Right lobe of liver (tissue), 4 donors: ENCODE measurements at regions not wholly inside any gene's neighbourhood (a gene's known extent, or its start where the extent isn't known, plus 50 kb on each side); places are given as distances from the start of the nearest gene placed in this dataset.

ENCODE experiments used
- POLR2A ChIP-seq: fragments of 450-650 bp; IDR thresholded peaks from one replicate; pipeline ENCODE4 v1.6.1; 2017; ENCODE audit warnings: antibody characterized with exemption, mild to moderate bottlenecking
- TF ChIP-seq, protein P1 (sequence below), 4 donors: fragments of 200-600 bp in 3 of 4; fragments of 450-650 bp in 1 of 4; IDR thresholded peaks; one replicate each; pipeline versions ENCODE4 v1.5.1 to v1.8.0; 2016 to 2022; ENCODE audit warnings: antibody characterized with exemption in 4 of 4, mild to moderate bottlenecking in 2 of 4
- donor health status: DM: no; HTN: no; CAD: no.
- donor health status: DM: no; HTN: no; CAD: no.
- donor health status: DM: no; HTN: yes; CAD: no.

DNA sequence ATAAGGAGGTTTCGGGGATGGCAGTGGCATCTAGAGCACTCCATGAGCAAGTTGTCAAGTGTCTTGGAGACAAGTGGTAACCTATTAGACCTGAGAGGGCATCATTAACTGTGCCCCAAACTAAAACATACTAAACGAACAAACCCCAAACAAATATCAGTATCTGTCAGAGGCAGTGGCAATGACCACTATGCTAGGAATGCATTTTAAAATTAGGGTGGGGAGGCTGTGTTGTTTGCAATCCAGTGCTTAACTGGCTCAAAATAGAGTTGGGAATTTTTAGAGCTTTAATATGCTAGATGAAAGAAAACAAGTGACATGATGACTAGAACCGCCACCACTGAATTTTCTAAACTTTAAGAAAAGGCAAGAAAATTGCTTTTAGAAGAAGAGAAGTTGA, 51.8 kb upstream of the TPRG1 start:
- TF ChIP-seq, protein P1, sequence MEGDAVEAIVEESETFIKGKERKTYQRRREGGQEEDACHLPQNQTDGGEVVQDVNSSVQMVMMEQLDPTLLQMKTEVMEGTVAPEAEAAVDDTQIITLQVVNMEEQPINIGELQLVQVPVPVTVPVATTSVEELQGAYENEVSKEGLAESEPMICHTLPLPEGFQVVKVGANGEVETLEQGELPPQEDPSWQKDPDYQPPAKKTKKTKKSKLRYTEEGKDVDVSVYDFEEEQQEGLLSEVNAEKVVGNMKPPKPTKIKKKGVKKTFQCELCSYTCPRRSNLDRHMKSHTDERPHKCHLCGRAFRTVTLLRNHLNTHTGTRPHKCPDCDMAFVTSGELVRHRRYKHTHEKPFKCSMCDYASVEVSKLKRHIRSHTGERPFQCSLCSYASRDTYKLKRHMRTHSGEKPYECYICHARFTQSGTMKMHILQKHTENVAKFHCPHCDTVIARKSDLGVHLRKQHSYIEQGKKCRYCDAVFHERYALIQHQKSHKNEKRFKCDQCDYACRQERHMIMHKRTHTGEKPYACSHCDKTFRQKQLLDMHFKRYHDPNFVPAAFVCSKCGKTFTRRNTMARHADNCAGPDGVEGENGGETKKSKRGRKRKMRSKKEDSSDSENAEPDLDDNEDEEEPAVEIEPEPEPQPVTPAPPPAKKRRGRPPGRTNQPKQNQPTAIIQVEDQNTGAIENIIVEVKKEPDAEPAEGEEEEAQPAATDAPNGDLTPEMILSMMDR (IDR thresholded peaks at IDR 0.05): no peak
- no peak for TF ChIP-seq POLR2A
